Central memory CD8-positive, alpha-beta T cell (primary cell): ENCODE measurements at regions not wholly inside any gene's neighbourhood (a gene's known extent, or its start where the extent isn't known, plus 50 kb on each side); places are given as distances from the start of the nearest gene placed in this dataset.

Experiments
- ATAC-seq: fragments of 150-1000 bp; cut with Tn5 transposase; replicated peaks from 2 replicates; pipeline ENCODE4 v1.10.0; 2022; ENCODE audit warnings: mild to moderate bottlenecking, moderate FRiP score, moderate number of reproducible peaks; ENCODE audit not compliant: poor library complexity, severe bottlenecking; ENCODE audit errors: extremely low read depth
- DNase-seq, 2 donors: peaks; one replicate each; pipeline ENCODE4 v3.0.0; 2021; ENCODE audit warnings: low spot score in 2 of 2
- H3K27ac Mint-ChIP-seq: one replicate; pipeline ENCODE4 v1.8.0; 2022; ENCODE audit warnings: low read depth, mild to moderate bottlenecking, moderate library complexity, mixed read lengths
- H3K27me3 Mint-ChIP-seq: one replicate; pipeline ENCODE4 v1.8.0; 2022; ENCODE audit warnings: mixed read lengths
- H3K36me3 Mint-ChIP-seq: one replicate; pipeline ENCODE4 v1.8.0; 2022; ENCODE audit warnings: mild to moderate bottlenecking, moderate library complexity, mixed read lengths; ENCODE audit not compliant: insufficient read depth
- H3K4me1 Mint-ChIP-seq: one replicate; pipeline ENCODE4 v1.8.0; 2022; ENCODE audit warnings: mixed read lengths
- H3K4me3 Mint-ChIP-seq: one replicate; pipeline ENCODE4 v1.8.0; 2022; ENCODE audit warnings: mild to moderate bottlenecking, moderate library complexity, mixed read lengths
- H3K9me3 Mint-ChIP-seq: one replicate; pipeline ENCODE4 v1.8.0; 2022; ENCODE audit warnings: mixed read lengths

GRCh38 chrX:140848800-140849199, 139.2 kb downstream of the LINC00632 start:
- DNase-seq = no peak
- no peak overlapping the region for H3K27ac Mint-ChIP-seq
- H3K27me3 Mint-ChIP-seq = no peaks in the 10 kb centered on the region
- no peaks in the 10 kb centered on the region for H3K36me3 Mint-ChIP-seq
- no peaks in the 10 kb centered on the region for H3K9me3 Mint-ChIP-seq
- H3K4me1 Mint-ChIP-seq = no peaks in the 10 kb centered on the region
- no peak for ATAC-seq
- no peak overlapping the region for H3K4me3 Mint-ChIP-seq

- ATAC-seq (no peak), DNase-seq (no peak)
- Mint-ChIP-seq H3K4me3 (no peak overlapping the region), H3K4me1 (no peaks in the 10 kb centered on the region), H3K27ac (no peak overlapping the region), H3K36me3 (no peaks in the 10 kb centered on the region), H3K27me3 (no peaks in the 10 kb centered on the region), H3K9me3 (no peaks in the 10 kb centered on the region)
These were observed 141.7 kb upstream of the SPANXB1 start for GRCh38 chrX:140860718-140861117.

DNA sequence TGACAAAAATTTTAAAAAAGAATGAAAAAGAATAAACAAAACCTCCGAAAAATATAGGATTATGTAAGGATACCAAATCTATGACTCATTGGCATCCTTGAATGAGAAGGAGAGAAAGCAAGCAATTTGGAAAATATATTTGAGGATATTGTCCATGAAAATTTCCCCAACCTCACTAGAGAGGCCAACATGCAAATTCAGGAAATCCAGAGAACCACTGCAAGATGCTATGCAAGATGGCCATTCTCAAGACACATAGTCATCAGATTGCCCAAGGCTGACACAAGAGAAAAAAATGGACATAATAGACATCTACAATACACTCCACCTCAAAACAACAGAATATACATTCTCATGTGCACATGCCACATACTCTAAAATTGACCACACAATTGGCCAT, 135.9 kb upstream of the SPANXB1 start:
- ATAC-seq (no peak), DNase-seq (no peak)
- Mint-ChIP-seq H3K4me1 (no peaks in the 10 kb centered on the region), H3K36me3 (peaks cover 2% of the 10 kb centered on the region), H3K27ac (no peak overlapping the region), H3K4me3 (no peak overlapping the region), H3K9me3 (no peaks in the 10 kb centered on the region), H3K27me3 (no peaks in the 10 kb centered on the region)

DNA sequence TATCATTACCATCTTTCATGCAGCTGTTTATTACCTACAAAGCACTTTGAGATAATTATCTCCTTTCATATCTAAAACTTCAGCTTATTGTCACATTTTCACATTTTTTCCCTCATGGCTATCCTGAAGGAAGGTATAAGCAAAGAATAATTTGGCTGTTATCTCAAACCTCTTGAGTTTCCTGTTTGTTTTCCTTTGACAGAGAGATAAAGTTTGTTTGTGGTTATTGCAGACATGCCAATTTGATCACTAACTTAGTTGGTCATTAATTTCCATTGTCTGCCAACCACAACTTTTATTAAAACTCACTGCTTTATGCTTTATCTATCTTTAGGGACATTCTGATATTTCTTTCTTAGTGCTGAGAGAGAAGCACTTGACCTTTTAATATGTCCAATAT, 89.8 kb upstream of the SPANXB1 start:
- no peaks in the 10 kb centered on the region for H3K27me3 Mint-ChIP-seq
- H3K27ac Mint-ChIP-seq = no peak overlapping the region
- H3K4me1 Mint-ChIP-seq = no peaks in the 10 kb centered on the region
- ATAC-seq (no peak), DNase-seq (no peak)
- no peak overlapping the region for H3K4me3 Mint-ChIP-seq
- H3K9me3 Mint-ChIP-seq = peaks cover 9% of the 10 kb centered on the region
- H3K36me3 Mint-ChIP-seq = no peaks in the 10 kb centered on the region

DNA sequence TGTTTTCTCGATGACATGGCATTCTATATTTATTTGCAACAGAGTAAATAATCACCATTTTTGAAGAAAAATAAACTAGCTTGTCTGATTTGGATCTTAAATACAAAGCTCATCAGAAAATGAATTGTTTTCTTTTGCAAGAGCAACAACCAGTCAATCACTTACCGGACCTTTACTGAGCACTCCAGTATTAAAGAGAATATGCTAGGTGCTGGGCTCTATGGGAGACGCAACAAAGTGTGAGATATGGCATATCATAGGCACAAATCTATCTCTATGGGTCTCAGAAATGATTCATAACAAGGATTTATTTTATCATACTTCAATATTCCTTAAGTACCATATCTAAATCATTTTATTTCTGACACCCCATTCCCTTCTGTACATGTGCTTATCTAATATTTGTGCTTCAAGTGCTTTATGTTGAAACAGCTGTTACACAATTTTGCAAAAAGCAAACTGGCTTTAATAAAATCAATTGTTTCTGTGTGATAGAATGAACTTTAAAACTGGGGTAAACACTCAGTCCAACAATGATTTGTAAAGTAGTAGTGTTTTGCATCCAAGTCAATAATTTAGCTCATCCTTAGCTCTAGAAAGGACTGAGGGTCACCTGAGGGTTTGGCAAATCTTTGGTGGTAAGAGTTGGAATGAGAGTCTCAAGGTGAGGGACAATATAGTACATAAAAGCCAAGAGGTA, 88.4 kb upstream of the SPANXB1 start:
- Mint-ChIP-seq H3K36me3 (no peaks in the 10 kb centered on the region), H3K27me3 (no peaks in the 10 kb centered on the region), H3K4me3 (no peak overlapping the region), H3K27ac (no peak overlapping the region), H3K9me3 (peaks cover 6% of the 10 kb centered on the region), H3K4me1 (no peaks in the 10 kb centered on the region)
- ATAC-seq (no peak), DNase-seq (no peak)

- H3K27ac Mint-ChIP-seq = no peak overlapping the region
- no peak overlapping the region for H3K4me3 Mint-ChIP-seq
- H3K27me3 Mint-ChIP-seq = no peaks in the 10 kb centered on the region
- ATAC-seq = no peak
- peaks cover 11% of the 10 kb centered on the region for H3K9me3 Mint-ChIP-seq
- H3K4me1 Mint-ChIP-seq = no peaks in the 10 kb centered on the region
- H3K36me3 Mint-ChIP-seq = no peaks in the 10 kb centered on the region
- DNase-seq = no peak
These were observed 85.5 kb upstream of the SPANXB1 start for GRCh38 chrX:140916872-140917271.

DNA sequence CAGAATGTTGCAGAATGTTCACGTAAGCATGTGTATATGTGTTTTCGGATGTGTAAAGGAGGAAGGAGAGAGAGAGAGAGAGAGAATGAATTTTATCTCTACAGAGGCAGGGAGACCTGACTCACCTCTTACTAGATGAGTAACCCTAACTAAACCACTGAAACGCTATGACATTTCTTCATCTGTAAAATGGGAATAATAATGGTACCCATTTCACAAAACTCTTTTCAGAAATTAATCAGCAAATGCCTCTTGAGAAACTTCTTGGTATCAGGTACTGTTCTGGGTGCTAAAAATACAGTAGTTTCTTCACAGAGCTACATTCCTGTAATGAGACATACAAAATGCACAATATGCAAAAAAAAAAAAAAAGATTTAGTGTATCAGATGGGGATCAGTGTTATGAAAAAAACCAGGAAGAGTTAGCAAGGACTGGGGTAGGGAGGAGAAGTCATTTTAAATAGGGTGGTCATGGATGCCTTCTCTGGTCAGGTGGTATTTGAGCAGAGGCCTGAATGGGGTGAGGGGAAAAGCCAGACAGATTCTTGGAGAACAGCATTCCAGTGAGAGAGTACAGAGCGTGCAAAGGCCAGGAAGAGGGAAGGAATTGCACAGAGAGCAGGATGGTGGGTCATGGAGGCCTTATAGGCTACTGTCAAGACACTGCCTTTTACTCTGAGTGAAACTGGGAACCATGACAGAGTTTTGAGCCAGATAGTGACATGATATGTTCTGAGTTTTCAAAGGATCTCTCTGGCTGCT, 84.9 kb upstream of the SPANXB1 start:
- Mint-ChIP-seq H3K9me3 (peaks cover 11% of the 10 kb centered on the region), H3K4me3 (no peak overlapping the region), H3K27me3 (no peaks in the 10 kb centered on the region), H3K36me3 (no peaks in the 10 kb centered on the region), H3K4me1 (no peaks in the 10 kb centered on the region), H3K27ac (no peak overlapping the region)
- DNase-seq = no peak
- ATAC-seq = no peak

- Mint-ChIP-seq H3K27ac (no peak overlapping the region), H3K4me3 (no peak overlapping the region), H3K27me3 (no peaks in the 10 kb centered on the region), H3K9me3 (peaks cover 11% of the 10 kb centered on the region), H3K4me1 (no peaks in the 10 kb centered on the region), H3K36me3 (no peaks in the 10 kb centered on the region)
- ATAC-seq = peak; percentile 28
- DNase-seq = no peak
These were observed 83.9 kb upstream of the SPANXB1 start for GRCh38 chrX:140918398-140919038.

DNA sequence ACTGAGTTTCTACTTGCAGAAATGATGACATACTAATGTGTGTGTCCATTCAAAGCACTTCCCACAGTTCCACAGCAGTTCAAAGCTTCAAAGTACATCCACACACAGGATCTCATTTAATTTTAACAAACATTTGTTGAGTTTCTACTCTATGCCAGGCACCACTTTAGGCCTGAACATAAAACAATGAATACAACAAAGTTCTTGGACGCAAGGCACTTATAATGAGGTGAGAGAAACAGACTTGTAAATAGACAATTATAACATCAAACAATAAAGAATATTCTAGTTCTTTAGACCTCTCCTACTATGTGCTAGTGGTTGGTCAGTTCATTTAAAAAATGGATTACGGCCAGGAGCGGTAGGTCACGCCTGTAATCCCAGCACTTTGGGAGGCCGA, 82.0 kb upstream of the SPANXB1 start:
- ATAC-seq = no peak
- no peak overlapping the region for H3K27ac Mint-ChIP-seq
- no peaks in the 10 kb centered on the region for H3K4me1 Mint-ChIP-seq
- H3K36me3 Mint-ChIP-seq = no peaks in the 10 kb centered on the region
- H3K27me3 Mint-ChIP-seq = no peaks in the 10 kb centered on the region
- H3K4me3 Mint-ChIP-seq = no peak overlapping the region
- DNase-seq = no peak
- H3K9me3 Mint-ChIP-seq = peaks cover 11% of the 10 kb centered on the region

- H3K4me3 Mint-ChIP-seq = no peak overlapping the region
- H3K4me1 Mint-ChIP-seq = no peaks in the 10 kb centered on the region
- no peak for DNase-seq
- no peaks in the 10 kb centered on the region for H3K27me3 Mint-ChIP-seq
- no peak for ATAC-seq
- H3K27ac Mint-ChIP-seq = no peak overlapping the region
- H3K36me3 Mint-ChIP-seq = no peaks in the 10 kb centered on the region
- peaks cover 6% of the 10 kb centered on the region for H3K9me3 Mint-ChIP-seq
These were observed 79.3 kb upstream of the SPANXB1 start for GRCh38 chrX:140923118-140923517.

GRCh38 chrX:140928739-140929138, 73.7 kb upstream of the SPANXB1 start:
- no peaks in the 10 kb centered on the region for H3K36me3 Mint-ChIP-seq
- H3K4me1 Mint-ChIP-seq = no peaks in the 10 kb centered on the region
- no peak overlapping the region for H3K27ac Mint-ChIP-seq
- H3K4me3 Mint-ChIP-seq = no peak overlapping the region
- H3K9me3 Mint-ChIP-seq = no peaks in the 10 kb centered on the region
- ATAC-seq (no peak), DNase-seq (no peak)
- H3K27me3 Mint-ChIP-seq = no peaks in the 10 kb centered on the region

DNA sequence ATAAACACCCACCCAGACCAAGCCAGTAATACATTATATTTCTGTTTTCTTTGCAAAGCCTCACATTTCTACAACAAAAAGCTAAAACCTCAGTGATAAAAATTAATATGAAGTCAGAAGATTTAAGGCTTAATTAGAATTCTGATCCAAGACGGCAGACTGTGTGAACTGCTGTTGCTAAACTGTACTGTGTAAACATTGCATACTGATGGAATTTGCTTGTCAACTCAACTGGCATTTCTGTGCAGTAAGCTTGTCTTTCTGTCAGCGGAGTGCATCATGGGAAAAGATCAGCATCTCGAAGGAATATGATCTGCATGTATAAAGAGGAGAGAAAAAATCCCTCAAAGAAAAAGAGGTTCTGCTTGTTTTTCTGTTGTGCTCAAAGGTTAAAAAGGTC, 69.4 kb upstream of the SPANXB1 start:
- no peak for ATAC-seq
- no peaks in the 10 kb centered on the region for H3K4me1 Mint-ChIP-seq
- no peak overlapping the region for H3K27ac Mint-ChIP-seq
- peaks cover 6% of the 10 kb centered on the region for H3K9me3 Mint-ChIP-seq
- no peak for DNase-seq
- H3K36me3 Mint-ChIP-seq = no peaks in the 10 kb centered on the region
- no peak overlapping the region for H3K4me3 Mint-ChIP-seq
- no peaks in the 10 kb centered on the region for H3K27me3 Mint-ChIP-seq
